Thyroid gland (tissue), 4 donors: ENCODE measurements at regions not wholly inside any gene's neighbourhood (a gene's known extent, or its start where the extent isn't known, plus 50 kb on each side); places are given as distances from the start of the nearest gene placed in this dataset.

Source experiments
- DNase-seq, 2 donors: peaks; one replicate each; pipeline ENCODE4 v3.0.0-alpha.2; 2019
- H3K27ac ChIP-seq, 3 donors: fragments of 200-600 bp; sonication (generic); 1 replicate in 2 of 3; 2 replicates in 1 of 3; pipeline ENCODE4 v1.5.1; 2016 to 2019; ENCODE audit warnings: mild to moderate bottlenecking in 1 of 3, moderate library complexity in 1 of 3
- H3K27me3 ChIP-seq: fragments of 200-600 bp; sonication (generic); one replicate; pipeline ENCODE4 v1.5.1; 2019
- H3K36me3 ChIP-seq, 2 donors: fragments of 200-600 bp; sonication (generic); one replicate each; pipeline ENCODE4 v1.5.1; 2016 to 2019
- H3K4me1 ChIP-seq, 2 donors: fragments of 200-600 bp; sonication (generic); one replicate each; pipeline ENCODE4 v1.5.1; 2017 to 2019
- H3K4me3 ChIP-seq, 3 donors: fragments of 200-600 bp; sonication (generic); replicated peaks in 1 of 3; 1 replicate in 2 of 3; 2 replicates in 1 of 3; pipeline ENCODE4 v1.5.1; 2016; ENCODE audit warnings: mild to moderate bottlenecking in 1 of 3
- H3K9me3 ChIP-seq: fragments of 200-600 bp; sonication (generic); one replicate; pipeline ENCODE4 v1.5.1; 2017
- CTCF ChIP-seq, 6 experiments: fragments of 200-600 bp in 3 of 6; fragments of 450-650 bp in 3 of 6; sonication (generic) in 3 of 6; IDR thresholded peaks; one replicate each; pipeline ENCODE4 v1.5.1; 2016 to 2019; ENCODE audit warnings: antibody characterized with exemption in 6 of 6, mild to moderate bottlenecking in 2 of 6, inconsistent platforms in 1 of 6, moderate library complexity in 1 of 6
- POLR2A ChIP-seq, 2 donors: fragments of 450-650 bp; IDR thresholded peaks; one replicate each; pipeline ENCODE4 v1.6.1; 2017; ENCODE audit warnings: antibody characterized with exemption in 2 of 2, mild to moderate bottlenecking in 2 of 2, moderate library complexity in 1 of 2
- WGBS, 2 donors: methylation state at CpG; one replicate each; pipeline ENCODE4 v1.1.5; 2017; 5-methylcytosine and 5-hydroxymethylcytosine counted together
- intact Hi-C: fragments of 100-400 bp; cut with DNase I; formaldehyde crosslinking; loops from one replicate; pipeline ENCODE4 v1.15.1; 2023

GRCh38 chr14:76309572-76310162 is 66.3 kb upstream of the ESRRB start:
- intact Hi-C loops, result no loop called here
- WGBS, 2 donors, result 81% methylated on average over 8 of the region's 8 CpGs
- no peak for DNase-seq
- Histone ChIP-seq H3K27me3 (peaks cover 4% of the 10 kb centered on the region), H3K27ac (no peak overlapping the region), H3K36me3 (no peaks in the 10 kb centered on the region), H3K4me3 (no peak overlapping the region), H3K4me1 (no peaks in the 10 kb centered on the region), H3K9me3 (no peaks in the 10 kb centered on the region)
- TF ChIP-seq CTCF (IDR thresholded peaks at IDR 0.05), result no peak
- no peak for TF ChIP-seq POLR2A (IDR thresholded peaks at IDR 0.05)

GRCh38 chr14:76311079-76311758 is 64.7 kb upstream of the ESRRB start:
- intact Hi-C loops, result no loop called here
- H3K27me3 ChIP-seq, result peaks cover 4% of the 10 kb centered on the region
- H3K4me3 ChIP-seq, result no peak overlapping the region
- no peaks in the 10 kb centered on the region for H3K4me1 ChIP-seq
- H3K27ac ChIP-seq, result no peak overlapping the region
- DNase-seq, result no peak
- 30 to 31% methylated on average over 13 of the region's 13 CpGs for WGBS, 2 donors
- no peaks in the 10 kb centered on the region for H3K36me3 ChIP-seq
- no peak for TF ChIP-seq POLR2A (IDR thresholded peaks at IDR 0.05)
- H3K9me3 ChIP-seq, result no peaks in the 10 kb centered on the region

- H3K9me3 ChIP-seq, result no peaks in the 10 kb centered on the region
- intact Hi-C loops, result no loop called here
- H3K36me3 ChIP-seq, result no peaks in the 10 kb centered on the region
- H3K27ac ChIP-seq, result no peak overlapping the region
- no peak for DNase-seq
- no peaks in the 10 kb centered on the region for H3K4me1 ChIP-seq
- 84 to 88% methylated on average over 4 of the region's 4 CpGs for WGBS, 2 donors
- peaks cover 4% of the 10 kb centered on the region for H3K27me3 ChIP-seq
- no peak overlapping the region for H3K4me3 ChIP-seq
- TF ChIP-seq CTCF (IDR thresholded peaks at IDR 0.05) (no peak), POLR2A (IDR thresholded peaks at IDR 0.05) (no peak)
Observed at GRCh38 chr14:76312821-76313220, 63.1 kb upstream of the ESRRB start.

GRCh38 chr14:76313303-76313702 is 62.6 kb upstream of the ESRRB start:
- TF ChIP-seq POLR2A (IDR thresholded peaks at IDR 0.05) (no peak), CTCF (IDR thresholded peaks at IDR 0.05) (no peak)
- H3K27ac ChIP-seq, result no peak overlapping the region
- H3K27me3 ChIP-seq, result peaks cover 4% of the 10 kb centered on the region
- no peaks in the 10 kb centered on the region for H3K9me3 ChIP-seq
- no peaks in the 10 kb centered on the region for H3K4me1 ChIP-seq
- no peaks in the 10 kb centered on the region for H3K36me3 ChIP-seq
- DNase-seq, result no peak
- intact Hi-C loops, result no loop called here
- WGBS, 2 donors, result 63 to 66% methylated on average over 4 of the region's 4 CpGs
- H3K4me3 ChIP-seq, result no peak overlapping the region

- WGBS, 2 donors, result 58 to 59% methylated on average over 3 of the region's 3 CpGs
- H3K27ac ChIP-seq, result no peak overlapping the region
- H3K4me1 ChIP-seq, result no peaks in the 10 kb centered on the region
- H3K36me3 ChIP-seq, result no peaks in the 10 kb centered on the region
- H3K9me3 ChIP-seq, result no peaks in the 10 kb centered on the region
- no peak overlapping the region for H3K4me3 ChIP-seq
- intact Hi-C loops, result no loop called here
- no peak for TF ChIP-seq POLR2A (IDR thresholded peaks at IDR 0.05)
- no peak for TF ChIP-seq CTCF (IDR thresholded peaks at IDR 0.05)
- H3K27me3 ChIP-seq, result peaks cover 4% of the 10 kb centered on the region
- DNase-seq, result no peak
Observed at GRCh38 chr14:76313852-76314251, 62.1 kb upstream of the ESRRB start.
